Germinal center (tissue), 1 donor: ENCODE measurements at regions not wholly inside any gene's neighbourhood (a gene's known extent, or its start where the extent isn't known, plus 50 kb on each side); places are given as distances from the start of the nearest gene placed in this dataset.

ENCODE experiments used
- DNase-seq: peaks from one replicate; pipeline ENCODE4 v3.0.0; 2012; ENCODE audit warnings: mixed read lengths, low spot score

GRCh38 chr14:44149597-44149996 is 357.5 kb downstream of the FSCB start:
- DNase-seq, result peak; percentile 6

- DNase-seq, result no peak
Observed at GRCh38 chr14:44142006-44142405, 365.1 kb downstream of the FSCB start.

- no peak for DNase-seq
Observed at GRCh38 chr14:44135972-44136371, 371.1 kb downstream of the FSCB start.

GRCh38 chr14:44131861-44132260 is 375.2 kb downstream of the FSCB start:
- no peak for DNase-seq

- DNase-seq, result peak; percentile 6
Observed at GRCh38 chr14:44113769-44114730, 393.0 kb downstream of the FSCB start.

- DNase-seq, result no peak
Observed at GRCh38 chr14:44112774-44113460, 394.2 kb downstream of the FSCB start.

- no peak for DNase-seq
Observed at GRCh38 chr14:44109036-44109435, 398.0 kb downstream of the FSCB start.

GRCh38 chr14:44108601-44109000 is 398.5 kb downstream of the FSCB start:
- DNase-seq, result no peak

- no peak for DNase-seq
Observed at GRCh38 chr14:44107156-44107555, 399.9 kb downstream of the FSCB start.

- no peak for DNase-seq
Observed at GRCh38 chr14:44099743-44100488, 407.2 kb downstream of the FSCB start.

GRCh38 chr14:44081146-44081545 is 425.9 kb downstream of the FSCB start:
- no peak for DNase-seq

- DNase-seq, result no peak
Observed at GRCh38 chr14:44070046-44070445, 437.0 kb downstream of the FSCB start.

GRCh38 chr14:44053422-44053821 is 453.7 kb downstream of the FSCB start:
- no peak for DNase-seq

GRCh38 chr14:44041700-44042099 is 465.4 kb downstream of the FSCB start:
- DNase-seq, result peak; percentile 24

- no peak for DNase-seq
Observed at GRCh38 chr14:44040561-44040960, 466.5 kb downstream of the FSCB start.

- DNase-seq, result no peak
Observed at GRCh38 chr14:44036248-44036647, 470.8 kb downstream of the FSCB start.

GRCh38 chr14:44035707-44036106 is 471.4 kb downstream of the FSCB start:
- no peak for DNase-seq

- DNase-seq, result no peak
Observed at GRCh38 chr14:44030831-44031383, 476.2 kb downstream of the FSCB start.

- DNase-seq, result no peak
Observed at GRCh38 chr14:44029933-44030332, 477.1 kb downstream of the FSCB start.

- no peak for DNase-seq
Observed at GRCh38 chr14:44027397-44027796, 479.7 kb downstream of the FSCB start.

GRCh38 chr14:44010595-44010994 is 496.5 kb downstream of the FSCB start:
- no peak for DNase-seq

GRCh38 chr14:44010071-44010470 is 497.0 kb downstream of the FSCB start:
- DNase-seq, result no peak
